GM04504 (cell line): ENCODE measurements at regions not wholly inside any gene's neighbourhood (a gene's known extent, or its start where the extent isn't known, plus 50 kb on each side); places are given as distances from the start of the nearest gene placed in this dataset.

Experiments used
- DNase-seq: peaks from one replicate; pipeline ENCODE4 v3.0.0-alpha.2; 2012; ENCODE audit warnings: low read depth

DNA sequence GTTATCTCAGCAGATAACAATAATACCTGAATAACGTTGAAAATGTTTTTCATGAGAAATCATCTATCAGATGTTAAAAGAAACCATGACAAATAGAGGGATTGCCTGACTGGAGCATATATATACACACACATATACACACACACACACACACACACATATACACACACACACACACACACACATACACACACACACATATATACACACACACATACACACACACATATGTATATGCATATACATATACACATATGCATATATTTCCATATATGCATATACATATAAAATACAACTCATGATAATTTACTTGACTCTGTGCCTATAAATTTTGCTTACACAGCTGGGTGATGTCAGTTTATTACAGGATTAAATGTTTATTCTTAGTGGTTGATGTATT is 847.3 kb upstream of the ADAMTS5 start:
- no peak for DNase-seq

GRCh38 chr21:27813750-27814149 is 846.9 kb upstream of the ADAMTS5 start:
- DNase-seq, result no peak

DNA sequence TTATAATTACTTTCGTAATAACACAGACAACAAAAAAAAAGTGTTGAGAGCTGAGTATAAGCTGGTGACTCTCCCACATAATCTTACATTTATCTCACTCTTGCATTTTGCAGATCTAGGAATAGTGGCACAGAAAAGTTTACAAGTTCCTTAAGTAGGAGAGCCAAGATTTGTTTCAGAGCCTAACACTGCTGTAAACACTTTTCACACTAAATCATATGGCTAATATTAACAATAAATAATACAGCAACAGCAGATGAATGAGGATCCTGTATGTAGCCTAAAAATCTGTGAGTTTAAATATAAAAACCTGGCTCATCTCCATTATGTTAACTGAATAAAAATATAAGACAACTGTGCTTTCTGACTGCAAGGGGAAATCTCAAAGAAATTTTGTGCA is 846.5 kb upstream of the ADAMTS5 start:
- DNase-seq, result no peak

- DNase-seq, result no peak
Measured at GRCh38 chr21:27812279-27812678, 845.4 kb upstream of the ADAMTS5 start.

GRCh38 chr21:27808923-27809322 is 842.0 kb upstream of the ADAMTS5 start:
- DNase-seq, result no peak

DNA sequence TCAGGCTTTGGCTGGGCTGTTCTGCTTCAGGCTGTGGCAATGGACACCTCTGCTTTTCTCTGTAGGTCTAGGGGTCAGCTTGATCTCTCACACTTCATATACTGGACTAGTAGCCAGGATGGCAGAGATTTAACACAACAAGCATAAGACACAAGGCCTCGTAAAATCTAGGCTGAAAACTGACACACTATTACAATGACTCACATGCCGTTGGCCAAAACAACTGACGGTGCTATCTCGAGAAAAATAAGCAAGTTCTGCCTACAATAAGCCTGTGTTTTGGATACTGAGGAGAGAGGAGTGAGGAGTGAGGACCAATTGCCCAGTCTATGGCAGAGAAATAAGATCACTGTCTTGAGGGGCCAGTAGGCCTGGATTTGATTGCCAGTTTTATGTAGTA is 840.7 kb upstream of the ADAMTS5 start:
- DNase-seq, result no peak

DNA sequence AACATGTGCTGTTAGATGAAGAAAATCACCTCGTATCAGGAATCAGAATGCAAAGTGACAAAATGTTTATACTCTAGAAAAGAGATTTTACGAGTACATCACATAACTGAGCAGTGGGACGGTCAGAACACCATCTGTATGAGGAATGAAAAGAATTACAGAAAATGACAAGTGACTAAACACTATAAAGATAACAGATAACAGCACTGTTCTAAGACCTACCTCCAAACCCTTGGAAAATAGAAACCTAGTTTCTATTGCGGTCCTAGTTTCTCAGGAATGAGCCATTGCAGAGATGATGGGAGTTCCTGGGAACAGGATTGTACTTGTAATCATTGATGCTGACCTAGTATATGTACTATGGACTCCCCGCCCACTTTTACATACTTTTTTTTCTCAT is 839.4 kb upstream of the ADAMTS5 start:
- DNase-seq, result no peak

DNA sequence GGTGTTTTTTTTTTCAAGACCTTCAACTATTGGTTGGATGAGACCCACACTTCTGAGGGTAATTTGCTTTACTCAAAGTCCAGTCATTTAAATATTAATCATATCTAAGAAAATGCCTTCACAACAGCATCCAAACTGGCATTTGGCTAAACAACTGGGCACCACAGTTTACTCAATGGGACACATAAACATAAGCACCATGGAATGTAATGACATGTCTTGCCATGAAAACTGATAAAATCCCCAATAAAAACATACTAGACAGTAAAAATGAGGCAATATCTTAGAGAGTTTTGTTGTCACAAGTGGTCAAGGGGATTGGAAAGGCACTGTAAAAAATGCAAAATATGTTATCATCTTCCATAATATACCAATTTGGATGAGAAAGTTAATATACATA is 838.8 kb upstream of the ADAMTS5 start:
- no peak for DNase-seq

- DNase-seq, result no peak
Measured at GRCh38 chr21:27804515-27804914, 837.6 kb upstream of the ADAMTS5 start.

- no peak for DNase-seq
Measured at GRCh38 chr21:27803571-27803970, 836.7 kb upstream of the ADAMTS5 start.

- no peak for DNase-seq
Measured at GRCh38 chr21:27802816-27803475, 836.1 kb upstream of the ADAMTS5 start.

DNA sequence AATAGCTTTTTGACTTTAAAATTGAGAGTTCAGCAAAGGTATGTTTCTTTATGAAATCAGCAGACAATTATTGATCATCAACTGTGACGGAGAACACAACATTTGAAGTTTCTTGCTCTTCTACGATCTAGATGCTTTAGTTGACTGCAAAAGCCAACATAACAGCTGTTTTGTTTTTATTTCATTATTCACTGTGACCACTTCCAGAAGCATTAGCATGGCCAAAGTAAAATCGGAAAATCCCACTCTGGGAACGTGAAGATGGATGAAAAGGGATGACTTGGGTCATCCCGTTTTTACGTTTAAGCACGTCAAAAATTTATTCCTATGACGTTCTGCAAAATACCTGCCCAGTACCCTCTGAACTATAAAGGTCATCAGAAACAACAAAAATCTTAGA is 833.0 kb upstream of the ADAMTS5 start:
- DNase-seq, result no peak

GRCh38 chr21:27796106-27796505 is 829.2 kb upstream of the ADAMTS5 start:
- DNase-seq, result no peak

DNA sequence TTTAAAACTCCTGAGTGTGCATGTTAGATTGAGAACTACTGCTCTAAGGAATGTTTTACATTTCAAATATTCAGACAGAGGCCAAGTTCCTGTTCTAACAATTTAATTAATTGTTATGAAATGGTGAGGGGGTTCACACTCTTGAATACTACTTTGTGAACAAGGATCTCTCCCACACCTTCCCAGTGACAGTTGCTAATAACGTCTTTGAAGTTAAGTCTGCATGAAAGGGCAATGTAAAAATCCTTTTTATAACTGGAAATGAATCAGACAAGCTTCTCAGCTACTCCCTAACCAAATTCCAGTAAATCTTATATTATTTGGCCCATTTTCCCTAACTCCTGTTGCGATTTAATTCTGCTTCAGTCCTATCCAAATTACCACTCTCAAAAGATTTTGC is 828.5 kb upstream of the ADAMTS5 start:
- no peak for DNase-seq

- no peak for DNase-seq
Measured at GRCh38 chr21:27793901-27794300, 827.0 kb upstream of the ADAMTS5 start.

- no peak for DNase-seq
Measured at GRCh38 chr21:27787046-27787445, 820.2 kb upstream of the ADAMTS5 start.

GRCh38 chr21:27779606-27780005 is 812.7 kb upstream of the ADAMTS5 start:
- DNase-seq, result no peak

DNA sequence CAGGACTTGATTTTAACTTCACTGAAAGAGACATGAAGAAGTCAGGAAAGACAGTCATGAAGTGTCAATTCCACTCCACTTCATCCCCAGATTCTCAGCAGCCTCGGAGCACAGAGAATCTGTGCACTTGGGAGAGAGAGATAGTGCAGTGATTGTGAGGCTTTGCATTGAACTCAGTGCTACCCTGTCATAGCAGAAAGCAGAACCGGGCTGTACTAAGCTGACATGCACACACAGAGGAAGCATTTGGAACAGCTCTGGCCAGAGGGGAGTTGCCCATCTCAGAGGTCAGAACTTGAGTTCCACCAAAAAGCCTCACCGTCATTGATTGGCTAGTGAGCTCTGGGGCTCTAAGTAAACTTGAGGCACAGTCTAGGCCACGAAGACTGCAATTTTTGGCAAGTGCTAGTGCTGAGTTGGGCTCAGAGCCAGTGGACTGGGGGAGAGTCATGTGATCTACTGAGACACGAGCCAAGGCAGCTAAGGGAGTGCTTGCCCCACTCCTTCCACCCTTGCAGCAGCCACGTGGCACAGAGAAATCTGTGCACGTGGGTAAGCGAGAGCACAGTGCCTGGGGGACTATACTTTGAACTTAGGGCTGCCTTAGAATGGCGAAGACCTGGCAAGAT is 810.2 kb upstream of the ADAMTS5 start:
- no peak for DNase-seq

DNA sequence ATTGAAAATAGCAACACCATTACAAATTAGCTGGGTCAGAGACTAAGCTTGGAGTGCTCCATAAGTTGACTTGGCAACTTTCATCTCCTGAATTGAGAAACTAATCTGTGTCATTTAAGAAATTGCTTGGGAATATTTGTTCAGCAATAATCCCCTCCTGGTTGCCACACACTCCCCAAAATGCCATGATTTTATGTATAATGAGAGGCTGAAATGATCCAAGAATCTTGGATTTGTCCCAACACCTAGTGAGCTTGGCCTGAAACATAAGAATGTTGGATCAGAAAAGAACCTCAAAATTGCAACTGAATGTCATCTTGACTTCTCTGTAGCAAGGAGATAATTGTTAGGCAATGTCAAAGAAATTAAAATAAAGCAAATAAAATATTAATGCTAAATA is 805.9 kb upstream of the ADAMTS5 start:
- DNase-seq, result peak; percentile 45

GRCh38 chr21:27771938-27772483 is 805.1 kb upstream of the ADAMTS5 start:
- no peak for DNase-seq

DNA sequence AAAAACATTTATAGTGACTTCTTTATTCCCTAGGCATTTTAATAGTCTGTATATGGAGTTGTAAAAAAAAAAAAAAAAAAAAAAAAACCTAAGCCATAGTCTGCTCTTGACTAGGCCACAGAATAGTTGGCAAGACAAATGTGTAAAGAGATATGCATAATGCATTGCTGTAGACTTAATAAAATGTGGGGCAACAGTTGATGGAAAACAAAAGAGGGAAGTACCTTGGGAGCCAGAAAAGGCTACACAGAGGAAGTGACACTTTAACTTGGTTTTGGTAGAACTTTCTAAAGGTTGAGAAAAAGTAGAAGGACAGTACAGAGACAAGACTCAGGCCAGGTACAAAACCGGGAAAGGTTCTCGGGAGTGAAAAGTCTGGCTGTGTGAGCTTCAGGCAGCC is 802.9 kb upstream of the ADAMTS5 start:
- no peak for DNase-seq

DNA sequence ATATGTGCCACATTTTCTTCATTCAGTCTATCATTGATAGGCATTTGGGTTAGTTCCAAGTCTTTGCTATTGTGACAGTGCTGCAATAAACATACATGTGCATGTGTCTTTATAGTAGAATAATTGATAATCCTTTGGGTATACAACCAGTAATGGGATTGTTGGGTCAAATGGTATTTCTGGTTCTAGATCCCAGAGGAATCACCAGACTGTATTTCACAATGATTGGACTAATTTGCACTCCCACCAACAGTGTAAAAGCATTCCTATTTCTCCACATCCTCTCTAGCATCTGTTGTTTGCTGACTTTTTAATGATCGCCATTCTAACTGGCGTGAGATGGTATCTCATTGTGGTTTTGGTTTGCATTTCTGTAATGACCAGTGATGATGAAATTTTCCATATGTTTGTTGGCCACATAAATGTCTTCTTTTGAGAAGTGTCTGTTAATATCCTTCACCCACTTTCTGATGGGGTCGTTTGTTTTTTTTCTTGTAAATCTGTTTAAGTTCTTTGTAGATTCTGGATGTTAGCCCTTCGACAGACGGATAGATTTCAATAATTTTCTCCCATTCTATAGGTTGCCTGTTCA is 801.3 kb upstream of the ADAMTS5 start:
- DNase-seq, result peak; percentile 28

DNA sequence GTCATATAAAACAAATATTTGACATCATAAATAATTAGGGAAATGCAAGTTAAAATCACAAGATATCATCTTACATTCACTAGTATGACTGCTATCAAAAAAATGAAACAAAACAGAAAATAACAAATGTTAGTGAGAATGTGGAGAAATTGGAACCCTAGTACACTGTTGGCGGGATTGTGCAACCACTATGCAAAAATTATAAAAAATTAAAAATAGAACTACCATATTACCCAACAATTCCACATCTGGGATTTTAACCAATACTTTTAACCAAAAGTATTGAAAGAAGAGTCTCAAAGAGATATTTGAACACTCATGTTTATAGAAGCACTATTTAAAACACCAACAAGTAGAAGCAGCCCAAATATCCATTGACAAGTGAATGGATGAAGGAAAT is 797.2 kb upstream of the ADAMTS5 start:
- no peak for DNase-seq

DNA sequence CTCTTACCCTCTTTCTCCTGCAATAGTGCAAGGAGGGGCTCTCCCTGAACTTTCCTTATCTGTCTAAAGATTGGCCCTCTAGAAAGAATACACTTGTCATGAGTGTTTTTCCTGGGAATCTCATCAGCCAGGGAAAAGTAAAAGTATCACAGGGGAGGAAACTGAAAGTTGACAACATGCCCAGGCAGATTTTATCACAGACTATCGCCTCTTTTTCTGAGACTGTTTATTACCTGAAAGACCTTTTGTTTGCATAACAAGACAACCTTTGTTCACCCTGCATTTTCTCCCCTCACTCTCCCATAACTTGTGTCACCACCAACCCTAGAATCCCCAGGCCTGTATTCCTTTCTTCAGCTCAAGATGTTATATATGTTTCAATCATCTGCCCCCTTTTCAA is 794.7 kb upstream of the ADAMTS5 start:
- no peak for DNase-seq
